ENCODE measurements at regions not wholly inside any gene's neighbourhood (a gene's known extent, or its start where the extent isn't known, plus 50 kb on each side); places are given as distances from the start of the nearest gene placed in this dataset.
A peak's percentile ranks its signal among the peaks of the same experiment; 100 is the strongest.

GRCh38 chr6:129767776-129768485, 58.0 kb upstream of the ARHGAP18 start:
- no peak for DNase-seq
- H3K4me2 ChIP-seq (ENCODE audit: low read depth, low read length), result peak overlapping the region; percentile 93
- H3K4me3 ChIP-seq (ENCODE audit: low read length), result peak overlapping the region; percentile 65
- no peaks in the 10 kb centered on the region for H4K20me1 ChIP-seq (ENCODE audit: insufficient read depth, low read length)
- no peaks in the 10 kb centered on the region for H3K36me3 ChIP-seq (replicated peaks; ENCODE audit: insufficient read depth, low read length)
- peaks cover 11% of the 10 kb centered on the region; the same call in 1 of the 2 replicates for H3K4me1 ChIP-seq (ENCODE audit: low read length)
- no peaks in the 10 kb centered on the region for H3K9me2 ChIP-seq (replicated peaks; ENCODE audit: insufficient read depth, low read length)
- H3F3A ChIP-seq (ENCODE audit: insufficient read depth, low read length), result peaks cover 13% of the 10 kb centered on the region
- H3K9me3 ChIP-seq (replicated peaks; ENCODE audit: insufficient read depth, low read length), result no peaks in the 10 kb centered on the region
- TF ChIP-seq EZH2phosphoT487 (IDR thresholded peaks at IDR 0.05; ENCODE audit: low read length), result no peak
- no peak for TF ChIP-seq CTCF (IDR thresholded peaks at IDR 0.05; ENCODE audit: low read length)
- TF ChIP-seq EZH2 (optimal IDR thresholded peaks at IDR 0.05; ENCODE audit: low read depth, low read length), result no peak
- peak overlapping the region; percentile 73; the same call in 1 of the 2 replicates for H2AFZ ChIP-seq (ENCODE audit: low read length)
- 0 out of 2 replicates have a peak, but pooled peaks cover 15% of the 10 kb centered on the region for H3K27me3 ChIP-seq (replicated peaks; ENCODE audit: insufficient read depth, low read length)
- H3K27ac ChIP-seq (ENCODE audit: low read length), result no peak overlapping the region
- H3K9ac ChIP-seq (ENCODE audit: low read length), result no peak overlapping the region
- no peaks in the 10 kb centered on the region for H3K79me2 ChIP-seq (ENCODE audit: low read length)

GRCh38 chr6:129766959-129767728, 57.2 kb upstream of the ARHGAP18 start:
- peak overlapping the region; percentile 93 for H3K4me2 ChIP-seq (ENCODE audit: low read depth, low read length)
- no peaks in the 10 kb centered on the region for H3K79me2 ChIP-seq (ENCODE audit: low read length)
- H3K27ac ChIP-seq (ENCODE audit: low read length), result no peak overlapping the region
- peak; percentile 78 for DNase-seq
- no peaks in the 10 kb centered on the region for H3K36me3 ChIP-seq (replicated peaks; ENCODE audit: insufficient read depth, low read length)
- H3K9me3 ChIP-seq (replicated peaks; ENCODE audit: insufficient read depth, low read length), result no peaks in the 10 kb centered on the region
- H3K4me1 ChIP-seq (ENCODE audit: low read length), result peaks cover 11% of the 10 kb centered on the region; the same call in 1 of the 2 replicates
- H3K9ac ChIP-seq (ENCODE audit: low read length), result no peak overlapping the region; the same call in 1 of the 2 replicates
- H3K27me3 ChIP-seq (replicated peaks; ENCODE audit: insufficient read depth, low read length), result 0 out of 2 replicates have a peak, but pooled peaks cover 15% of the 10 kb centered on the region
- no peak for TF ChIP-seq EZH2phosphoT487 (IDR thresholded peaks at IDR 0.05; ENCODE audit: low read length)
- no peak for TF ChIP-seq EZH2 (optimal IDR thresholded peaks at IDR 0.05; ENCODE audit: low read depth, low read length)
- no peak for TF ChIP-seq CTCF (IDR thresholded peaks at IDR 0.05; ENCODE audit: low read length)
- no peaks in the 10 kb centered on the region for H3K9me2 ChIP-seq (replicated peaks; ENCODE audit: insufficient read depth, low read length)
- peak overlapping the region; percentile 73 for H2AFZ ChIP-seq (ENCODE audit: low read length)
- H3F3A ChIP-seq (ENCODE audit: insufficient read depth, low read length), result peaks cover 13% of the 10 kb centered on the region
- no peaks in the 10 kb centered on the region for H4K20me1 ChIP-seq (ENCODE audit: insufficient read depth, low read length)
- peak overlapping the region; percentile 65 for H3K4me3 ChIP-seq (ENCODE audit: low read length)

GRCh38 chr6:129764761-129765407, 54.9 kb upstream of the ARHGAP18 start:
- no peak overlapping the region for H3K4me3 ChIP-seq (ENCODE audit: low read length)
- no peaks in the 10 kb centered on the region for H3K36me3 ChIP-seq (replicated peaks; ENCODE audit: insufficient read depth, low read length)
- H3K9me3 ChIP-seq (replicated peaks; ENCODE audit: insufficient read depth, low read length), result no peaks in the 10 kb centered on the region
- H3K4me1 ChIP-seq (ENCODE audit: low read length), result peaks cover 11% of the 10 kb centered on the region; the same call in 1 of the 2 replicates
- no peak for TF ChIP-seq EZH2 (optimal IDR thresholded peaks at IDR 0.05; ENCODE audit: low read depth, low read length)
- no peak for TF ChIP-seq CTCF (IDR thresholded peaks at IDR 0.05; ENCODE audit: low read length)
- TF ChIP-seq EZH2phosphoT487 (IDR thresholded peaks at IDR 0.05; ENCODE audit: low read length), result no peak
- 0 out of 2 replicates have a peak, but pooled peaks cover 15% of the 10 kb centered on the region for H3K27me3 ChIP-seq (replicated peaks; ENCODE audit: insufficient read depth, low read length)
- DNase-seq, result no peak
- H3K4me2 ChIP-seq (ENCODE audit: low read depth, low read length), result no peak overlapping the region
- no peaks in the 10 kb centered on the region for H4K20me1 ChIP-seq (ENCODE audit: insufficient read depth, low read length)
- H3K79me2 ChIP-seq (ENCODE audit: low read length), result no peaks in the 10 kb centered on the region
- H3K9me2 ChIP-seq (replicated peaks; ENCODE audit: insufficient read depth, low read length), result no peaks in the 10 kb centered on the region
- no peak overlapping the region for H3K27ac ChIP-seq (ENCODE audit: low read length)
- H3F3A ChIP-seq (ENCODE audit: insufficient read depth, low read length), result peaks cover 13% of the 10 kb centered on the region
- H3K9ac ChIP-seq (ENCODE audit: low read length), result no peak overlapping the region
- no peak overlapping the region for H2AFZ ChIP-seq (ENCODE audit: low read length)
